ENCODE measurements at regions not wholly inside any gene's neighbourhood (a gene's known extent, or its start where the extent isn't known, plus 50 kb on each side); places are given as distances from the start of the nearest gene placed in this dataset.

DNA sequence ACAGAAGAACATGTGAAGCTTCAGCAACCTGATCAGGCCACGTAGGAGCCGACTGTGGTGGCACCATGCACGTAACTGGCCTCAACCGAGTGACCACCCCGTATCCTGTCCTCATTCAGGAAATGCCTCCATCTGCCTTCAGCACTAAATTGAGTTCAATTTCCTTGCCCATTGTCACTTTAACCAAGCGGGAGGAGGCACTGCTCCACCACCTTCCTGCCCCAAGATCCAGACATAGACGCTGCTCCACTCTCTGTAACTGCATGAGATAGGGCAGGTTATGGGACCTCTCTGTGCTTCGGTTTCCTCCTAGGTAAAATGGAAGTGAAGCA lies 80.1 kb upstream of the POMGNT2 start:
- DNase-seq: no peak
- no peak overlapping the region for H3K4me3 ChIP-seq (ENCODE audit: low read depth, low read length)
- H3K36me3 ChIP-seq (ENCODE audit: control insufficient read depth, insufficient read depth, low read length): no peaks in the 10 kb centered on the region
- no peak for TF ChIP-seq CTCF (IDR thresholded peaks at IDR 0.05; ENCODE audit: insufficient read depth in 1 of 2, low read depth in 1 of 2, low read length in 1 of 2, severe bottlenecking in 1 of 2, unreplicated experiment in 1 of 2)
- no TSS peak for BruUV-seq (replicated peaks)
- Mint-ChIP-seq H3K4me3 (ENCODE audit: unreplicated experiment) (no peak overlapping the region), H3K27me3 (ENCODE audit: insufficient read depth, unreplicated experiment) (no peaks in the 10 kb centered on the region), H3K9me3 (ENCODE audit: unreplicated experiment) (no peaks in the 10 kb centered on the region), H3K36me3 (ENCODE audit: insufficient read depth, unreplicated experiment) (no peaks in the 10 kb centered on the region), H3K27ac (ENCODE audit: unreplicated experiment) (no peak overlapping the region), H3K4me1 (ENCODE audit: low read depth, unreplicated experiment) (no peaks in the 10 kb centered on the region)
- intact Hi-C loops (cut with micrococcal nuclease; ENCODE audit: unreplicated experiment): no loop called here
- no peaks in the 10 kb centered on the region for H3K9me3 ChIP-seq
- H3K27me3 ChIP-seq (replicated peaks; ENCODE audit: control insufficient read depth, insufficient read depth, low read length): no peaks in the 10 kb centered on the region
- peaks cover 6% of the 10 kb centered on the region; the same call in 1 of the 2 replicates for H3K4me1 ChIP-seq
- ChIA-PET CTCF (no interaction called here), POLR2A (interaction anchor here (1.1 kb wide), 1 partner anchor 100 kb away, joined by 3 read pairs; the partner anchor contains the start of gene SNRK)

- no peaks in the 10 kb centered on the region for H3K9me3 ChIP-seq
- BruUV-seq (replicated peaks): no TSS peak
- Mint-ChIP-seq H3K27me3 (ENCODE audit: insufficient read depth, unreplicated experiment) (no peaks in the 10 kb centered on the region), H3K9me3 (ENCODE audit: unreplicated experiment) (no peaks in the 10 kb centered on the region), H3K27ac (ENCODE audit: unreplicated experiment) (no peak overlapping the region), H3K36me3 (ENCODE audit: insufficient read depth, unreplicated experiment) (no peaks in the 10 kb centered on the region), H3K4me3 (ENCODE audit: unreplicated experiment) (no peak overlapping the region), H3K4me1 (ENCODE audit: low read depth, unreplicated experiment) (no peaks in the 10 kb centered on the region)
- ChIA-PET CTCF (no interaction called here), POLR2A (interaction anchor here (1.1 kb wide), 1 partner anchor 101 kb away, joined by 3 read pairs; the partner anchor contains the start of gene SNRK)
- TF ChIP-seq CTCF (IDR thresholded peaks at IDR 0.05; ENCODE audit: insufficient read depth in 1 of 2, low read depth in 1 of 2, low read length in 1 of 2, severe bottlenecking in 1 of 2, unreplicated experiment in 1 of 2): no peak
- intact Hi-C loops (cut with micrococcal nuclease; ENCODE audit: unreplicated experiment): no loop called here
- H3K27me3 ChIP-seq (replicated peaks; ENCODE audit: control insufficient read depth, insufficient read depth, low read length): no peaks in the 10 kb centered on the region
- H3K36me3 ChIP-seq (ENCODE audit: control insufficient read depth, insufficient read depth, low read length): no peaks in the 10 kb centered on the region
- DNase-seq: no peak
- H3K4me1 ChIP-seq: peaks cover 11% of the 10 kb centered on the region; the same call in 1 of the 2 replicates
- H3K4me3 ChIP-seq (ENCODE audit: low read depth, low read length): no peak overlapping the region
Measured at GRCh38 chr3:43185274-43185982, 79.5 kb upstream of the POMGNT2 start.

DNA sequence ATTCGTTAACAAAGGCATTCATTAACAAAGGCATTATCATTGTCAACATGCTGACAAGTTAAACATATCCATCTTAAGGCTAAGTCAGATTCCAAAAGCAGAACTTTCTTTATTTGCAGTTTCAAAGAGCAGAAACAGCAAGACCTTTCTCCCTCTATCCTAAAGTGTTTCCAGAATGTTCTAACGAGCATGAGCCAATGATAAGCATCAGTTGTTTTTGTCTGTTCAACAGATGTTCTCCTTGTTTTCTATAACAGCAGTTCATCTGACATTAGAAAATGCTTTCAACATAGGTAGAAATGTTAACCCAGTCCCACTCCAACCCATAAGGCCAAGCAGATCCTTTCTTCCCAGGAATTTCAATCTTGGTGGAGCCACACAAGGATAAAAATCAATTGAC lies 77.6 kb upstream of the POMGNT2 start:
- H3K27me3 Mint-ChIP-seq (ENCODE audit: insufficient read depth, unreplicated experiment): no peaks in the 10 kb centered on the region
- H3K4me3 Mint-ChIP-seq (ENCODE audit: unreplicated experiment): no peak overlapping the region
- no peaks in the 10 kb centered on the region for H3K36me3 ChIP-seq (ENCODE audit: control insufficient read depth, insufficient read depth, low read length)
- H3K9me3 Mint-ChIP-seq (ENCODE audit: unreplicated experiment): no peaks in the 10 kb centered on the region
- H3K27me3 ChIP-seq (replicated peaks; ENCODE audit: control insufficient read depth, insufficient read depth, low read length): no peaks in the 10 kb centered on the region
- no peak for DNase-seq
- H3K27ac Mint-ChIP-seq (ENCODE audit: unreplicated experiment): no peak overlapping the region
- CTCF ChIA-PET: no interaction called here
- POLR2A ChIA-PET: no interaction called here
- BruUV-seq (replicated peaks): no TSS peak
- TF ChIP-seq CTCF (IDR thresholded peaks at IDR 0.05; ENCODE audit: insufficient read depth in 1 of 2, low read depth in 1 of 2, low read length in 1 of 2, severe bottlenecking in 1 of 2, unreplicated experiment in 1 of 2): no peak
- intact Hi-C loops (cut with micrococcal nuclease; ENCODE audit: unreplicated experiment): no loop called here
- no peaks in the 10 kb centered on the region for H3K9me3 ChIP-seq
- no peaks in the 10 kb centered on the region for H3K36me3 Mint-ChIP-seq (ENCODE audit: insufficient read depth, unreplicated experiment)
- H3K4me1 Mint-ChIP-seq (ENCODE audit: low read depth, unreplicated experiment): peaks cover 4% of the 10 kb centered on the region
- H3K4me3 ChIP-seq (ENCODE audit: low read depth, low read length): no peak overlapping the region
- peaks cover 25% of the 10 kb centered on the region for H3K4me1 ChIP-seq
